GM12878 (cell line): ENCODE measurements at regions not wholly inside any gene's neighbourhood (a gene's known extent, or its start where the extent isn't known, plus 50 kb on each side); places are given as distances from the start of the nearest gene placed in this dataset.

Experiments
- ATAC-seq: fragments of 200-7000 bp; cut with Tn5 transposase; 3 replicates; pipeline ENCODE4 v1.9.1; 2020; ENCODE audit warnings: mild to moderate bottlenecking, moderate library complexity
- BruUV-seq: library from RNA; stranded (reverse); fragments of 400-500 nt; replicated peaks from 2 replicates; lab custom pipeline; 2021; lab: Mats Ljungman, UMichigan
- CTCF ChIA-PET: fragments of 300-600 bp; sonication (Branson Sonifier 250); formaldehyde crosslinking; extraction: SDS; loops from one replicate; lab custom pipeline; 2021; ENCODE audit warnings: inconsistent platforms; lab: Yijun Ruan, JAX
- POLR2A ChIA-PET: fragments of 350-600 bp; formaldehyde crosslinking; extraction: SDS; loops from one replicate; lab custom pipeline; 2021; ENCODE audit warnings: inconsistent platforms; lab: Charles Lee
- RAD21 ChIA-PET: fragments of 300-600 bp; sonication (Branson Sonifier 250); formaldehyde crosslinking; loops from one replicate; lab custom pipeline; 2023; ENCODE audit warnings: antibody characterized with exemption; ENCODE audit not compliant: unreplicated experiment; lab: Charles Lee
- SMC1A ChIA-PET: fragments of 300-600 bp; sonication (Branson Sonifier 250); formaldehyde crosslinking; loops from one replicate; lab custom pipeline; 2023; ENCODE audit not compliant: unreplicated experiment, uncharacterized antibody; lab: Charles Lee
- DNase-seq: peaks from one replicate; pipeline ENCODE4 v3.0.0-alpha.2; 2011; ENCODE audit warnings: low read depth, low spot score
- FAIRE-seq: peaks from 3 replicates; lab custom pipeline; 2011; peaks lifted over from hg19 to GRCh38; lab: Jason Lieb, UNC
- H2AFZ ChIP-seq: 2 replicates; pipeline ENCODE4 v1.6.0; 2011; ENCODE audit warnings: low read depth, low read length, control low read depth; ENCODE audit not compliant: control insufficient read depth
- H3K27ac ChIP-seq: 2 replicates; pipeline ENCODE4 v1.5.1; 2011; ENCODE audit warnings: control low read depth; ENCODE audit not compliant: control insufficient read depth, insufficient read depth
- H3K27me3 ChIP-seq, 2 experiments: replicated peaks in 1 of 2; 2 replicates each; pipeline versions ENCODE4 v1.6.0 to v1.6.1; 2011; ENCODE audit warnings: low read length in 1 of 2; ENCODE audit not compliant: control insufficient read depth in 2 of 2, insufficient read depth in 2 of 2
- H3K36me3 ChIP-seq, 2 experiments: 2 replicates each; pipeline ENCODE4 v1.5.1; 2011; ENCODE audit warnings: low read length in 1 of 2; ENCODE audit not compliant: control insufficient read depth in 2 of 2, insufficient read depth in 2 of 2
- H3K4me1 ChIP-seq: 2 replicates; pipeline ENCODE4 v1.6.1; 2011; ENCODE audit warnings: mild to moderate bottlenecking, low read length, moderate library complexity, mixed read lengths; ENCODE audit not compliant: control insufficient read depth, insufficient read depth
- H3K4me2 ChIP-seq: 2 replicates; pipeline ENCODE4 v1.6.0; 2011; ENCODE audit warnings: control low read depth; ENCODE audit not compliant: control insufficient read depth, insufficient read depth
- H3K4me3 ChIP-seq: fragments of 200-600 bp; sonication (generic); 2 replicates; pipeline ENCODE4 v1.5.1; 2016
- H3K79me2 ChIP-seq: 2 replicates; pipeline ENCODE4 v1.6.0; 2011; ENCODE audit warnings: low read length; ENCODE audit not compliant: control insufficient read depth, insufficient read depth
- H3K9ac ChIP-seq: 2 replicates; pipeline ENCODE4 v1.8.0; 2011; ENCODE audit warnings: low read length, control low read depth, mixed read lengths; ENCODE audit not compliant: control insufficient read depth, insufficient read depth
- H3K9me3 ChIP-seq: replicated peaks from 3 replicates; pipeline ENCODE4 v1.5.1; 2011; ENCODE audit warnings: mild to moderate bottlenecking, low read length; ENCODE audit not compliant: control insufficient read depth, insufficient read depth
- H4K20me1 ChIP-seq: 2 replicates; pipeline ENCODE4 v1.6.0; 2011; ENCODE audit not compliant: control insufficient read depth, insufficient read depth
- EP300 ChIP-seq, 2 experiments: fragments of 150-350 bp in 1 of 2; IDR thresholded peaks; 2 replicates each; pipeline ENCODE4 v1.6.1; 2011 to 2012; ENCODE audit warnings: low read depth in 2 of 2, low read length in 2 of 2, borderline replicate concordance in 1 of 2, improper control_type of control experiment in 1 of 2, inconsistent platforms in 1 of 2; ENCODE audit not compliant: control insufficient read depth in 1 of 2
- IRF4 ChIP-seq: IDR thresholded peaks from 2 replicates; pipeline ENCODE4 v1.6.1; 2011; ENCODE audit warnings: low read depth, low read length
- KLF5 ChIP-seq: fragments of 450-650 bp; IDR thresholded peaks from 2 replicates; pipeline ENCODE4 v1.6.1; 2014; ENCODE audit warnings: mild to moderate bottlenecking; ENCODE audit not compliant: partially characterized antibody
- NR2F1 ChIP-seq: fragments of 450-650 bp; conservative IDR thresholded peaks from 2 replicates; pipeline ENCODE4 v1.6.1; 2017; ENCODE audit warnings: mild to moderate bottlenecking
- PAX8 ChIP-seq: fragments of 450-650 bp; IDR thresholded peaks from 2 replicates; pipeline ENCODE4 v1.6.1; 2017; ENCODE audit warnings: mild to moderate bottlenecking, moderate library complexity
- PML ChIP-seq: IDR thresholded peaks from 2 replicates; pipeline ENCODE4 v1.6.1; 2012; ENCODE audit warnings: low read length, inconsistent platforms
- POLR2AphosphoS2 ChIP-seq: IDR thresholded peaks from 2 replicates; pipeline ENCODE4 v1.6.1; 2011; ENCODE audit warnings: low read depth, mild to moderate bottlenecking, low read length, improper control_type of control experiment, moderate library complexity
- SREBF1 ChIP-seq: IDR thresholded peaks from 2 replicates; pipeline ENCODE4 v1.6.1; 2012; ENCODE audit warnings: mild to moderate bottlenecking, low read length
- STAT1 ChIP-seq: fragments of 450-650 bp; conservative IDR thresholded peaks from 2 replicates; pipeline ENCODE4 v1.6.1; 2014; ENCODE audit warnings: antibody characterized with exemption, mild to moderate bottlenecking
- YBX1 ChIP-seq: fragments of 450-650 bp; IDR thresholded peaks from 2 replicates; pipeline ENCODE4 v1.6.1; 2016; ENCODE audit warnings: antibody characterized with exemption
- ZBED1 ChIP-seq: IDR thresholded peaks from 2 replicates; pipeline ENCODE4 v1.6.1; 2016; ENCODE audit warnings: borderline replicate concordance
- ZNF24 ChIP-seq: fragments of 450-650 bp; IDR thresholded peaks from 2 replicates; pipeline ENCODE4 v1.6.1; 2017; ENCODE audit warnings: antibody characterized with exemption, mild to moderate bottlenecking
- ZSCAN29 ChIP-seq: fragments of 450-650 bp; IDR thresholded peaks from 2 replicates; pipeline ENCODE4 v1.6.1; 2017; ENCODE audit warnings: mild to moderate bottlenecking, moderate library complexity
- WGBS: methylation state at CpG from one replicate; pipeline ENCODE4 v1.1.6; 2016; ENCODE audit warnings: low lambda C conversion rate; ENCODE audit not compliant: insufficient replicate concordance, insufficient coverage; ENCODE audit errors: missing lambda C conversion rate; 5-methylcytosine and 5-hydroxymethylcytosine counted together
- in situ Hi-C: fragments of 300-500 bp; cut with MboI; formaldehyde crosslinking; loops from 9 replicates; pipeline ENCODE4 v1.14.3; 2018; ENCODE audit warnings: mixed read lengths
- intact Hi-C: fragments of 100-400 bp; cut with micrococcal nuclease; formaldehyde crosslinking; loops from one replicate; pipeline ENCODE4 v1.14.2; 2022; ENCODE audit not compliant: unreplicated experiment
- TF ChIP-seq, protein P1 (sequence below): IDR thresholded peaks from 2 replicates; pipeline ENCODE4 v1.6.1; 2011; ENCODE audit warnings: mild to moderate bottlenecking, low read depth, low read length, moderate library complexity; ENCODE audit not compliant: insufficient replicate concordance
- TF ChIP-seq, protein P2 (sequence below): IDR thresholded peaks from 2 replicates; pipeline ENCODE4 v1.6.1; 2012; ENCODE audit warnings: improper control_type of control experiment, low read depth, low read length; ENCODE audit not compliant: insufficient replicate concordance
- TF ChIP-seq, protein P3 (sequence below): fragments of 450-650 bp; IDR thresholded peaks from 2 replicates; pipeline ENCODE4 v1.6.1; 2018; ENCODE audit warnings: mild to moderate bottlenecking, low read depth, moderate library complexity; ENCODE audit not compliant: partially characterized antibody

DNA sequence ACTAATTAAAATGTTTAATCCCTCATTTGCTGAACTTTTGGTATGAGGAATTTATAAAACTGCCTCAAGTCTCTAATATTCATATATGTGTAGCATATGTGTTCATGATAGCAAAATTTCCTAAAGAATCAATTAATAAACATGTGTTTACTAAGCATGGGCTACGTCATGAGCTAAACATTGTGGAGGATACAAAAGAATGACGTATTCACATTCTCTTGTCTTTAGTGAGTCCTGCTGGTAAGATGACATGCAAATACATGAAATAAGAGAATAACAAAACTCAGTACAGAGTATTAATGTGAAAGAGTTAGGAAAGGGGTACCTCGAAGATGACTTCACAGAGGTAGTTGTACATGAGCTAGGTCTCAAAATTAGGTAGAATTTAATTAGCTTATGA, 121.9 kb upstream of the POF1B start:
- Histone ChIP-seq H3K36me3 (no peaks in the 10 kb centered on the region), H3K9me3 (no peaks in the 10 kb centered on the region), H3K27ac (no peak overlapping the region), H3K79me2 (no peaks in the 10 kb centered on the region), H2AFZ (no peak overlapping the region), H3K27me3 (no peaks in the 10 kb centered on the region), H3K4me3 (no peak overlapping the region), H3K4me2 (no peak overlapping the region)
- no peak for FAIRE-seq
- intact Hi-C loops = no loop called here
- RAD21 ChIA-PET = no interaction called here
- ATAC-seq = no peak
- in situ Hi-C loops = no loop called here
- SMC1A ChIA-PET = interaction anchor here (1.2 to 1.8 kb wide), 2 partner anchors 8 to 250 kb away, joined by 4 to 6 read pairs; no protein-coding TSS in a partner anchor
- TF ChIP-seq ZNF24 (no peak), ZSCAN29 (no peak), PAX8 (no peak), EP300 (IDR thresholded peaks at IDR 0.05; ENCODE audit: borderline replicate concordance in 1 of 2, control insufficient read depth in 1 of 2, low read depth in 2 of 2, low read length in 2 of 2) (no peak), YBX1 (no peak), SREBF1 (no peak), ZBED1 (no peak), IRF4 (no peak), STAT1 (no peak), PML (no peak), KLF5 (no peak), POLR2AphosphoS2 (no peak), NR2F1 (no peak)
- TF ChIP-seq, protein P1, sequence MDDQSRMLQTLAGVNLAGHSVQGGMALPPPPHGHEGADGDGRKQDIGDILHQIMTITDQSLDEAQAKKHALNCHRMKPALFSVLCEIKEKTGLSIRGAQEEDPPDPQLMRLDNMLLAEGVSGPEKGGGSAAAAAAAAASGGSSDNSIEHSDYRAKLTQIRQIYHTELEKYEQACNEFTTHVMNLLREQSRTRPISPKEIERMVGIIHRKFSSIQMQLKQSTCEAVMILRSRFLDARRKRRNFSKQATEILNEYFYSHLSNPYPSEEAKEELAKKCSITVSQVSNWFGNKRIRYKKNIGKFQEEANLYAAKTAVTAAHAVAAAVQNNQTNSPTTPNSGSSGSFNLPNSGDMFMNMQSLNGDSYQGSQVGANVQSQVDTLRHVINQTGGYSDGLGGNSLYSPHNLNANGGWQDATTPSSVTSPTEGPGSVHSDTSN = no peak
- TF ChIP-seq, protein P2, sequence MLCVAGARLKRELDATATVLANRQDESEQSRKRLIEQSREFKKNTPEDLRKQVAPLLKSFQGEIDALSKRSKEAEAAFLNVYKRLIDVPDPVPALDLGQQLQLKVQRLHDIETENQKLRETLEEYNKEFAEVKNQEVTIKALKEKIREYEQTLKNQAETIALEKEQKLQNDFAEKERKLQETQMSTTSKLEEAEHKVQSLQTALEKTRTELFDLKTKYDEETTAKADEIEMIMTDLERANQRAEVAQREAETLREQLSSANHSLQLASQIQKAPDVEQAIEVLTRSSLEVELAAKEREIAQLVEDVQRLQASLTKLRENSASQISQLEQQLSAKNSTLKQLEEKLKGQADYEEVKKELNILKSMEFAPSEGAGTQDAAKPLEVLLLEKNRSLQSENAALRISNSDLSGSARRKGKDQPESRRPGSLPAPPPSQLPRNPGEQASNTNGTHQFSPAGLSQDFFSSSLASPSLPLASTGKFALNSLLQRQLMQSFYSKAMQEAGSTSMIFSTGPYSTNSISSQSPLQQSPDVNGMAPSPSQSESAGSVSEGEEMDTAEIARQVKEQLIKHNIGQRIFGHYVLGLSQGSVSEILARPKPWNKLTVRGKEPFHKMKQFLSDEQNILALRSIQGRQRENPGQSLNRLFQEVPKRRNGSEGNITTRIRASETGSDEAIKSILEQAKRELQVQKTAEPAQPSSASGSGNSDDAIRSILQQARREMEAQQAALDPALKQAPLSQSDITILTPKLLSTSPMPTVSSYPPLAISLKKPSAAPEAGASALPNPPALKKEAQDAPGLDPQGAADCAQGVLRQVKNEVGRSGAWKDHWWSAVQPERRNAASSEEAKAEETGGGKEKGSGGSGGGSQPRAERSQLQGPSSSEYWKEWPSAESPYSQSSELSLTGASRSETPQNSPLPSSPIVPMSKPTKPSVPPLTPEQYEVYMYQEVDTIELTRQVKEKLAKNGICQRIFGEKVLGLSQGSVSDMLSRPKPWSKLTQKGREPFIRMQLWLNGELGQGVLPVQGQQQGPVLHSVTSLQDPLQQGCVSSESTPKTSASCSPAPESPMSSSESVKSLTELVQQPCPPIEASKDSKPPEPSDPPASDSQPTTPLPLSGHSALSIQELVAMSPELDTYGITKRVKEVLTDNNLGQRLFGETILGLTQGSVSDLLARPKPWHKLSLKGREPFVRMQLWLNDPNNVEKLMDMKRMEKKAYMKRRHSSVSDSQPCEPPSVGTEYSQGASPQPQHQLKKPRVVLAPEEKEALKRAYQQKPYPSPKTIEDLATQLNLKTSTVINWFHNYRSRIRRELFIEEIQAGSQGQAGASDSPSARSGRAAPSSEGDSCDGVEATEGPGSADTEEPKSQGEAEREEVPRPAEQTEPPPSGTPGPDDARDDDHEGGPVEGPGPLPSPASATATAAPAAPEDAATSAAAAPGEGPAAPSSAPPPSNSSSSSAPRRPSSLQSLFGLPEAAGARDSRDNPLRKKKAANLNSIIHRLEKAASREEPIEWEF = no peak
- TF ChIP-seq, protein P3, sequence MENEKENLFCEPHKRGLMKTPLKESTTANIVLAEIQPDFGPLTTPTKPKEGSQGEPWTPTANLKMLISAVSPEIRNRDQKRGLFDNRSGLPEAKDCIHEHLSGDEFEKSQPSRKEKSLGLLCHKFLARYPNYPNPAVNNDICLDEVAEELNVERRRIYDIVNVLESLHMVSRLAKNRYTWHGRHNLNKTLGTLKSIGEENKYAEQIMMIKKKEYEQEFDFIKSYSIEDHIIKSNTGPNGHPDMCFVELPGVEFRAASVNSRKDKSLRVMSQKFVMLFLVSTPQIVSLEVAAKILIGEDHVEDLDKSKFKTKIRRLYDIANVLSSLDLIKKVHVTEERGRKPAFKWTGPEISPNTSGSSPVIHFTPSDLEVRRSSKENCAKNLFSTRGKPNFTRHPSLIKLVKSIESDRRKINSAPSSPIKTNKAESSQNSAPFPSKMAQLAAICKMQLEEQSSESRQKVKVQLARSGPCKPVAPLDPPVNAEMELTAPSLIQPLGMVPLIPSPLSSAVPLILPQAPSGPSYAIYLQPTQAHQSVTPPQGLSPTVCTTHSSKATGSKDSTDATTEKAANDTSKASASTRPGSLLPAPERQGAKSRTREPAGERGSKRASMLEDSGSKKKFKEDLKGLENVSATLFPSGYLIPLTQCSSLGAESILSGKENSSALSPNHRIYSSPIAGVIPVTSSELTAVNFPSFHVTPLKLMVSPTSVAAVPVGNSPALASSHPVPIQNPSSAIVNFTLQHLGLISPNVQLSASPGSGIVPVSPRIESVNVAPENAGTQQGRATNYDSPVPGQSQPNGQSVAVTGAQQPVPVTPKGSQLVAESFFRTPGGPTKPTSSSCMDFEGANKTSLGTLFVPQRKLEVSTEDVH = no peak
- TF ChIP-seq, all 136 proteins: peak for 0
- ChIA-PET POLR2A (no interaction called here), CTCF (no interaction called here)
- Histone ChIP-seq H3K9ac (no peak overlapping the region), H4K20me1 (no peaks in the 10 kb centered on the region), H3K4me1 (no peaks in the 10 kb centered on the region)
- DNase-seq = no peak
- 13% methylated on average over 3 of the region's 3 CpGs for WGBS
- BruUV-seq = no TSS peak
